PFSK-1 (cell line): ENCODE measurements at regions not wholly inside any gene's neighbourhood (a gene's known extent, or its start where the extent isn't known, plus 50 kb on each side); places are given as distances from the start of the nearest gene placed in this dataset.

Experiments used
- FOXP2 ChIP-seq: optimal IDR thresholded peaks from 2 replicates; pipeline ENCODE3; 2011; ENCODE audit warnings: borderline replicate concordance, control low read depth, inconsistent platforms; ENCODE audit not compliant: insufficient read depth; ENCODE audit errors: extremely low read length, extremely low read depth
- POLR2AphosphoS5 ChIP-seq: IDR thresholded peaks from 2 replicates; pipeline ENCODE4 v1.6.1; 2012; ENCODE audit warnings: low read depth, mild to moderate bottlenecking, control low read depth, low read length, moderate library complexity
- TF ChIP-seq, protein P1 (sequence below), 2 experiments: IDR thresholded peaks; 2 replicates each; pipeline versions ENCODE4 v1.6.1 to v1.8.0; 2011 to 2012; ENCODE audit warnings: low read depth in 2 of 2, low read length in 2 of 2, control low read depth in 1 of 2, inconsistent platforms in 1 of 2, mild to moderate bottlenecking in 1 of 2, moderate library complexity in 1 of 2; ENCODE audit not compliant: insufficient read depth in 1 of 2

DNA sequence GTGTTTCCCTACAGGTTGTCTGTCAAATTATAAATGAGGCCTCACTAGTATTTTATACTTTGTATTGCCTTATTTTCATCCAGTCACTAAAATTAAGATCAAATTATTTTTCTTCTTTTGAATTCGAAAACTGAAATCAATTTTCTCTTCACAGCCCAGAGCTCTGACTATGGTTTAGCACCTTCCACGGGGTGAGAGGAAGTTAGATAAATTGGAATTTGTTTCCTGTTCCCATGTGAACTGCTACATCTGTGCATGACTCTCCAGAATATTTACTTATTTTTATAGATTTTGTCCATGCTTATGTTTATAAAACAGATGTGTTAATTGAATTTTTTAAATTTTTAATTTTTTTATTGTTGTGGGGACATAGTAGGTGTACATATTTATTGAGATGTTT lies 656.5 kb downstream of the IRS1 start:
- TF ChIP-seq, protein P1, sequence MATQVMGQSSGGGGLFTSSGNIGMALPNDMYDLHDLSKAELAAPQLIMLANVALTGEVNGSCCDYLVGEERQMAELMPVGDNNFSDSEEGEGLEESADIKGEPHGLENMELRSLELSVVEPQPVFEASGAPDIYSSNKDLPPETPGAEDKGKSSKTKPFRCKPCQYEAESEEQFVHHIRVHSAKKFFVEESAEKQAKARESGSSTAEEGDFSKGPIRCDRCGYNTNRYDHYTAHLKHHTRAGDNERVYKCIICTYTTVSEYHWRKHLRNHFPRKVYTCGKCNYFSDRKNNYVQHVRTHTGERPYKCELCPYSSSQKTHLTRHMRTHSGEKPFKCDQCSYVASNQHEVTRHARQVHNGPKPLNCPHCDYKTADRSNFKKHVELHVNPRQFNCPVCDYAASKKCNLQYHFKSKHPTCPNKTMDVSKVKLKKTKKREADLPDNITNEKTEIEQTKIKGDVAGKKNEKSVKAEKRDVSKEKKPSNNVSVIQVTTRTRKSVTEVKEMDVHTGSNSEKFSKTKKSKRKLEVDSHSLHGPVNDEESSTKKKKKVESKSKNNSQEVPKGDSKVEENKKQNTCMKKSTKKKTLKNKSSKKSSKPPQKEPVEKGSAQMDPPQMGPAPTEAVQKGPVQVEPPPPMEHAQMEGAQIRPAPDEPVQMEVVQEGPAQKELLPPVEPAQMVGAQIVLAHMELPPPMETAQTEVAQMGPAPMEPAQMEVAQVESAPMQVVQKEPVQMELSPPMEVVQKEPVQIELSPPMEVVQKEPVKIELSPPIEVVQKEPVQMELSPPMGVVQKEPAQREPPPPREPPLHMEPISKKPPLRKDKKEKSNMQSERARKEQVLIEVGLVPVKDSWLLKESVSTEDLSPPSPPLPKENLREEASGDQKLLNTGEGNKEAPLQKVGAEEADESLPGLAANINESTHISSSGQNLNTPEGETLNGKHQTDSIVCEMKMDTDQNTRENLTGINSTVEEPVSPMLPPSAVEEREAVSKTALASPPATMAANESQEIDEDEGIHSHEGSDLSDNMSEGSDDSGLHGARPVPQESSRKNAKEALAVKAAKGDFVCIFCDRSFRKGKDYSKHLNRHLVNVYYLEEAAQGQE (IDR thresholded peaks at IDR 0.05; ENCODE audit: insufficient read depth in 1 of 2, low read depth in 2 of 2, low read length in 2 of 2), result no peak
- TF ChIP-seq POLR2AphosphoS5 (no peak), FOXP2 (no peak)
